Esophagus squamous epithelium (tissue), 5 donors: ENCODE measurements at regions not wholly inside any gene's neighbourhood (a gene's known extent, or its start where the extent isn't known, plus 50 kb on each side); places are given as distances from the start of the nearest gene placed in this dataset.

Source experiments
- DNase-seq: peaks from one replicate; lab custom pipeline; 2025; lab: John Stamatoyannopoulos, UW
- H3K27ac ChIP-seq, 4 donors: fragments of 200-600 bp; sonication (generic); one replicate each; pipeline ENCODE4 v1.5.1; 2016 to 2019; ENCODE audit warnings: mild to moderate bottlenecking in 1 of 4
- H3K27me3 ChIP-seq, 4 donors: fragments of 200-600 bp; sonication (generic); 1 replicate in 3 of 4; 2 replicates in 1 of 4; pipeline versions ENCODE4 v1.5.1 to v1.6.0; 2017 to 2021; ENCODE audit warnings: antibody characterized with exemption in 1 of 4
- H3K36me3 ChIP-seq, 3 donors: fragments of 200-600 bp; sonication (generic); one replicate each; pipeline ENCODE4 v1.5.1; 2016 to 2019
- H3K4me1 ChIP-seq, 3 donors: fragments of 200-600 bp; sonication (generic); one replicate each; pipeline ENCODE4 v1.5.1; 2017 to 2019
- H3K4me3 ChIP-seq, 4 donors: fragments of 200-600 bp; sonication (generic); 1 replicate in 3 of 4; 2 replicates in 1 of 4; pipeline ENCODE4 v1.5.1; 2016 to 2019; ENCODE audit warnings: mild to moderate bottlenecking in 2 of 4, moderate library complexity in 1 of 4
- H3K9me3 ChIP-seq, 3 donors: fragments of 200-600 bp; sonication (generic); one replicate each; pipeline ENCODE4 v1.5.1; 2016 to 2019
- POLR2A ChIP-seq, 4 donors: fragments of 450-650 bp; IDR thresholded peaks; one replicate each; pipeline ENCODE4 v1.6.1; 2017; ENCODE audit warnings: antibody characterized with exemption in 4 of 4, mild to moderate bottlenecking in 4 of 4, moderate library complexity in 3 of 4
- WGBS, 2 donors: methylation state at CpG; one replicate each; pipeline ENCODE4 v1.1.5; 2018; 5-methylcytosine and 5-hydroxymethylcytosine counted together
- intact Hi-C: fragments of 100-400 bp; cut with DNase I; formaldehyde crosslinking; loops from one replicate; pipeline ENCODE4 v1.15.0; 2022
- TF ChIP-seq, protein P1 (sequence below), 6 experiments: fragments of 450-650 bp in 4 of 6; fragments of 200-600 bp in 2 of 6; sonication (generic) in 2 of 6; IDR thresholded peaks; one replicate each; pipeline ENCODE4 v1.5.1; 2016 to 2019; ENCODE audit warnings: antibody characterized with exemption in 6 of 6, mild to moderate bottlenecking in 4 of 6, moderate library complexity in 4 of 6
- donor health status: DM: yes; HTN: yes; CAD: no.

DNA sequence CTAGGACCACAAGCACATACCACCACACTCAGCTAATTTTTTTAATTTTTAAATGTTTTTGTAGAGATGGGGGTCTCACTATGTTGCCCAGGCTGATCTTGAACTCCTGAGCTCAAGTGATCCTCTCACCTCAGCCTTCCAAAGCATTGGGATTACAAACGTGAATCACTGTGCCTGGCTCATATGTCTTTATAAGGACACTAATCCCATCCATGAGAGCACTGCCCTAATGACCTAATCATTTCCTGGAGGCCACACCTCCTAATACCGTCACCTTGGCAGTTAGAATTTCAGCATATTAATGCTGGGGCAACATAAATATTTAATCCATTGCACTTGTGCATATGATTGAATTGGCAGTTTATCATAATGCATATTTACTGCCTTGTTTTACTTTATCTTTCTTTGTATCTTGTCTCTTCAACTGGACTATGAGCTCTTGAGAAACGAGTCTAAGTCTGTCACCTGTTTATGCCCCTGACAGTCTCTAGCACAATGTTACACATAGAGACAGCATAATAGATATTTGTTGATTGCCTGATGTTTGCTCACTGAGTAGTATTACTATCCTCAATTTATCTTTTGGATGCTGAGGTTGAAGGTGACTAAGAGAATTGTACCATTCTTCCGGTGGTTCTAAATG lies 172.0 kb downstream of the AASDH start:
- Histone ChIP-seq H3K27me3 (no peaks in the 10 kb centered on the region), H3K36me3 (no peaks in the 10 kb centered on the region), H3K9me3 (peaks cover 0 to 10% (median 4%) of the 10 kb centered on the region in 3 donors), H3K4me1 (peaks cover 0 to 9% (median 7%) of the 10 kb centered on the region in 3 donors), H3K27ac (peak overlapping the region in 2 of 4 donors; percentile 21 to 57), H3K4me3 (no peak overlapping the region)
- DNase-seq = no peak
- 24 to 30% methylated on average over 4 of the region's 4 CpGs for WGBS, 2 donors
- intact Hi-C loops = no loop called here
- TF ChIP-seq, protein P1, sequence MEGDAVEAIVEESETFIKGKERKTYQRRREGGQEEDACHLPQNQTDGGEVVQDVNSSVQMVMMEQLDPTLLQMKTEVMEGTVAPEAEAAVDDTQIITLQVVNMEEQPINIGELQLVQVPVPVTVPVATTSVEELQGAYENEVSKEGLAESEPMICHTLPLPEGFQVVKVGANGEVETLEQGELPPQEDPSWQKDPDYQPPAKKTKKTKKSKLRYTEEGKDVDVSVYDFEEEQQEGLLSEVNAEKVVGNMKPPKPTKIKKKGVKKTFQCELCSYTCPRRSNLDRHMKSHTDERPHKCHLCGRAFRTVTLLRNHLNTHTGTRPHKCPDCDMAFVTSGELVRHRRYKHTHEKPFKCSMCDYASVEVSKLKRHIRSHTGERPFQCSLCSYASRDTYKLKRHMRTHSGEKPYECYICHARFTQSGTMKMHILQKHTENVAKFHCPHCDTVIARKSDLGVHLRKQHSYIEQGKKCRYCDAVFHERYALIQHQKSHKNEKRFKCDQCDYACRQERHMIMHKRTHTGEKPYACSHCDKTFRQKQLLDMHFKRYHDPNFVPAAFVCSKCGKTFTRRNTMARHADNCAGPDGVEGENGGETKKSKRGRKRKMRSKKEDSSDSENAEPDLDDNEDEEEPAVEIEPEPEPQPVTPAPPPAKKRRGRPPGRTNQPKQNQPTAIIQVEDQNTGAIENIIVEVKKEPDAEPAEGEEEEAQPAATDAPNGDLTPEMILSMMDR (IDR thresholded peaks at IDR 0.05) = no peak
- no peak for TF ChIP-seq POLR2A (IDR thresholded peaks at IDR 0.05)

DNA sequence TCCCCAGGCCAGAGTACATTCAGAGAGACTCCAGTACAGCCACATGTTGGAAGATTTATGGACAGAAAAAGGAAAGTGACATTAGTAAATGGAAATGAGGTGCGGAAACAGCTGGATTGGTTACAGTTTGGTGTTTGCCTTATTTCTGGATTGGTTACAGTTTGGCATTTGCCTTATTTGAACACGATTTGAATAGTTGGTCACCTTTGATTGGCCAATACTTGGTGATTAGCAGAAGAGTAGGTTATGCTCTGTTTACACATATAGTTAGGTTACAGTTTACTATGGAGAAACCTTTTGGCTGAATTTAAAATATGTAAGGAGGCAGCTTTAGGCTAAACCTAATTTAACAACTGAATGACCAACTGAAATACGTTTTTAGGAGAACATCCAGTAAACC lies 173.7 kb downstream of the AASDH start:
- H3K27me3 ChIP-seq = no peaks in the 10 kb centered on the region
- TF ChIP-seq, protein P1 (IDR thresholded peaks at IDR 0.05) = no peak
- TF ChIP-seq POLR2A (IDR thresholded peaks at IDR 0.05) = no peak
- no peak for DNase-seq
- peaks cover 0 to 9% (median 7%) of the 10 kb centered on the region in 3 donors for H3K4me1 ChIP-seq
- intact Hi-C loops = no loop called here
- H3K9me3 ChIP-seq = peaks cover 0 to 10% (median 4%) of the 10 kb centered on the region in 3 donors
- no peaks in the 10 kb centered on the region for H3K36me3 ChIP-seq
- WGBS, 2 donors = 79 to 87% methylated on average over 3 of the region's 3 CpGs
- H3K27ac ChIP-seq = no peak overlapping the region
- no peak overlapping the region for H3K4me3 ChIP-seq

GRCh38 chr4:56212774-56213173 lies 174.5 kb downstream of the AASDH start:
- Histone ChIP-seq H3K9me3 (peaks cover 0 to 10% (median 4%) of the 10 kb centered on the region in 3 donors), H3K27me3 (no peaks in the 10 kb centered on the region), H3K27ac (no peak overlapping the region), H3K4me3 (no peak overlapping the region), H3K4me1 (peaks cover 0 to 9% (median 7%) of the 10 kb centered on the region in 3 donors), H3K36me3 (no peaks in the 10 kb centered on the region)
- intact Hi-C loops = no loop called here
- WGBS, 2 donors = 79 to 100% methylated on average over 1 to 2 of the region's 2 CpGs
- no peak for DNase-seq
- no peak for TF ChIP-seq POLR2A (IDR thresholded peaks at IDR 0.05)
- TF ChIP-seq, protein P1 (IDR thresholded peaks at IDR 0.05) = no peak

- Histone ChIP-seq H3K4me3 (no peak overlapping the region), H3K27me3 (no peaks in the 10 kb centered on the region), H3K4me1 (peaks cover 0 to 9% (median 7%) of the 10 kb centered on the region in 3 donors), H3K27ac (no peak overlapping the region), H3K9me3 (peaks cover 0 to 10% (median 4%) of the 10 kb centered on the region in 3 donors), H3K36me3 (no peaks in the 10 kb centered on the region)
- no peak for DNase-seq
- WGBS, 2 donors = 73 to 89% methylated on average over 1 of the region's 3 CpGs
- TF ChIP-seq, protein P1 (IDR thresholded peaks at IDR 0.05) = no peak
- no peak for TF ChIP-seq POLR2A (IDR thresholded peaks at IDR 0.05)
- intact Hi-C loops = no loop called here
These were observed 176.1 kb downstream of the AASDH start for GRCh38 chr4:56211202-56211601.

- WGBS, 2 donors = 45 to 52% methylated on average over 1 of the region's 1 CpG
These were observed 176.9 kb downstream of the AASDH start for GRCh38 chr4:56210397-56210796.

More at GRCh38 chr4:56210397-56210796, 176.9 kb downstream of the AASDH start:
- Histone ChIP-seq H3K9me3 (peaks cover 0 to 10% (median 4%) of the 10 kb centered on the region in 3 donors), H3K4me1 (peaks cover 0 to under 1% (median 0%) of the 10 kb centered on the region in 3 donors), H3K4me3 (no peak overlapping the region), H3K27ac (no peak overlapping the region), H3K27me3 (no peaks in the 10 kb centered on the region), H3K36me3 (no peaks in the 10 kb centered on the region)
- no peak for DNase-seq
- intact Hi-C loops = no loop called here
- TF ChIP-seq POLR2A (IDR thresholded peaks at IDR 0.05) = no peak
- TF ChIP-seq, protein P1 (IDR thresholded peaks at IDR 0.05) = no peak
